Brain microvascular endothelial cell (primary cell): ENCODE measurements at regions not wholly inside any gene's neighbourhood (a gene's known extent, or its start where the extent isn't known, plus 50 kb on each side); places are given as distances from the start of the nearest gene placed in this dataset.
A peak's percentile ranks its signal among the peaks of the same experiment; 100 is the strongest.

Experiments used
- DNase-seq: peaks from one replicate; pipeline ENCODE4 v3.0.0-alpha.2; 2020
- H3K27ac ChIP-seq: fragments of 250-450 bp; sonication (Bioruptor Pico); 2 replicates; pipeline ENCODE4 v1.5.1; 2020; ENCODE audit warnings: mild to moderate bottlenecking, moderate library complexity
- H3K27me3 ChIP-seq: fragments of 250-450 bp; sonication (Bioruptor Pico); replicated peaks from 2 replicates; pipeline ENCODE4 v1.5.1; 2020; ENCODE audit warnings: mild to moderate bottlenecking
- H3K36me3 ChIP-seq: fragments of 250-450 bp; sonication (Bioruptor Pico); replicated peaks from 2 replicates; pipeline ENCODE4 v1.5.1; 2020; ENCODE audit warnings: mild to moderate bottlenecking
- H3K4me3 ChIP-seq: 2 replicates; pipeline ENCODE4 v1.5.1; 2011; ENCODE audit warnings: low read depth, mild to moderate bottlenecking, control low read depth, low read length, moderate library complexity
- CTCF ChIP-seq: IDR thresholded peaks from 2 replicates; pipeline ENCODE4 v1.5.1; 2011; ENCODE audit warnings: low read depth, mild to moderate bottlenecking, moderate library complexity, low read length, control low read depth, inconsistent platforms; ENCODE audit errors: missing control alignments
- in situ Hi-C: cut with HindIII; loops from 2 replicates; pipeline ENCODE4 v1.10.0; 2017; ENCODE audit warnings: low sequenced_read_pairs, low pct_ligation_motif_present

GRCh38 chr4:179597301-179597700, 2155.1 kb upstream of the AGA start:
- TF ChIP-seq CTCF = no peak
- DNase-seq = no peak
- in situ Hi-C loops = no loop called here

GRCh38 chr4:179601671-179602070, 2159.4 kb upstream of the AGA start:
- Histone ChIP-seq H3K27me3 (no peaks in the 10 kb centered on the region), H3K4me3 (no peak overlapping the region), H3K36me3 (no peaks in the 10 kb centered on the region), H3K27ac (no peak overlapping the region)
- no peak for TF ChIP-seq CTCF
- DNase-seq = no peak
- in situ Hi-C loops = no loop called here

More at GRCh38 chr4:179597301-179597700, 2155.1 kb upstream of the AGA start:
- H3K27me3 ChIP-seq = no peaks in the 10 kb centered on the region
- no peaks in the 10 kb centered on the region for H3K36me3 ChIP-seq
- H3K27ac ChIP-seq = no peak overlapping the region
- no peak overlapping the region for H3K4me3 ChIP-seq

GRCh38 chr4:179605196-179605595, 2163.0 kb upstream of the AGA start:
- Histone ChIP-seq H3K27ac (peak overlapping the region; percentile 23), H3K4me3 (no peak overlapping the region), H3K36me3 (no peaks in the 10 kb centered on the region), H3K27me3 (no peaks in the 10 kb centered on the region)
- no peak for TF ChIP-seq CTCF
- DNase-seq = peak; percentile 33
- in situ Hi-C loops = no loop called here

GRCh38 chr4:179607003-179607402, 2164.8 kb upstream of the AGA start:
- TF ChIP-seq CTCF = no peak
- Histone ChIP-seq H3K27me3 (no peaks in the 10 kb centered on the region), H3K27ac (no peak overlapping the region), H3K4me3 (no peak overlapping the region), H3K36me3 (no peaks in the 10 kb centered on the region)
- in situ Hi-C loops = no loop called here
- no peak for DNase-seq

- H3K36me3 ChIP-seq = no peaks in the 10 kb centered on the region
- TF ChIP-seq CTCF = no peak
- in situ Hi-C loops = no loop called here
Observed at GRCh38 chr4:179615704-179616103, 2173.5 kb upstream of the AGA start.

GRCh38 chr4:179618966-179619365, 2176.7 kb upstream of the AGA start:
- Histone ChIP-seq H3K27me3 (no peaks in the 10 kb centered on the region), H3K27ac (no peak overlapping the region), H3K36me3 (no peaks in the 10 kb centered on the region), H3K4me3 (no peak overlapping the region)
- TF ChIP-seq CTCF = no peak
- no peak for DNase-seq
- in situ Hi-C loops = no loop called here

More at GRCh38 chr4:179615704-179616103, 2173.5 kb upstream of the AGA start:
- DNase-seq = no peak
- Histone ChIP-seq H3K27ac (no peak overlapping the region), H3K27me3 (no peaks in the 10 kb centered on the region), H3K4me3 (no peak overlapping the region)
